ENCODE measurements at regions not wholly inside any gene's neighbourhood (a gene's known extent, or its start where the extent isn't known, plus 50 kb on each side); places are given as distances from the start of the nearest gene placed in this dataset.

- DNase-seq, result no peak
Measured at GRCh38 chr18:44178476-44178875, 502.2 kb upstream of the SETBP1 start.

GRCh38 chr18:44179693-44180092 is 501.0 kb upstream of the SETBP1 start:
- DNase-seq, result no peak

GRCh38 chr18:44180683-44181082 is 500.0 kb upstream of the SETBP1 start:
- DNase-seq, result no peak

- no peak for DNase-seq
Measured at GRCh38 chr18:44181951-44182747, 498.5 kb upstream of the SETBP1 start.

GRCh38 chr18:44186001-44186400 is 494.7 kb upstream of the SETBP1 start:
- no peak for DNase-seq

- DNase-seq, result no peak
Measured at GRCh38 chr18:44187090-44187489, 493.6 kb upstream of the SETBP1 start.

GRCh38 chr18:44195394-44196140 is 485.1 kb upstream of the SETBP1 start:
- DNase-seq, result no peak

GRCh38 chr18:44197832-44198611 is 482.7 kb upstream of the SETBP1 start:
- DNase-seq, result no peak

- DNase-seq, result peak in 2 of 3 experiments; percentile 37 to 75
Measured at GRCh38 chr18:44198612-44199284, 481.9 kb upstream of the SETBP1 start.

- DNase-seq, result no peak
Measured at GRCh38 chr18:44213293-44213692, 467.4 kb upstream of the SETBP1 start.

- DNase-seq, result no peak
Measured at GRCh38 chr18:44214396-44214795, 466.3 kb upstream of the SETBP1 start.

GRCh38 chr18:44216169-44216568 is 464.5 kb upstream of the SETBP1 start:
- no peak for DNase-seq

GRCh38 chr18:44227501-44227900 is 453.2 kb upstream of the SETBP1 start:
- no peak for DNase-seq

- DNase-seq, result no peak
Measured at GRCh38 chr18:44229693-44230108, 451.0 kb upstream of the SETBP1 start.

GRCh38 chr18:44231936-44232335 is 448.8 kb upstream of the SETBP1 start:
- no peak for DNase-seq

- no peak for DNase-seq
Measured at GRCh38 chr18:44232500-44232899, 448.2 kb upstream of the SETBP1 start.

- DNase-seq, result no peak
Measured at GRCh38 chr18:44238454-44238853, 442.2 kb upstream of the SETBP1 start.

GRCh38 chr18:44238911-44239310 is 441.8 kb upstream of the SETBP1 start:
- no peak for DNase-seq

GRCh38 chr18:44241020-44241419 is 439.7 kb upstream of the SETBP1 start:
- no peak for DNase-seq

GRCh38 chr18:44245019-44245418 is 435.7 kb upstream of the SETBP1 start:
- no peak for DNase-seq

GRCh38 chr18:44246001-44246400 is 434.7 kb upstream of the SETBP1 start:
- no peak for DNase-seq

GRCh38 chr18:44258086-44258485 is 422.6 kb upstream of the SETBP1 start:
- DNase-seq, result no peak

GRCh38 chr18:44258576-44258975 is 422.1 kb upstream of the SETBP1 start:
- no peak for DNase-seq
